ENCODE measurements at regions not wholly inside any gene's neighbourhood (a gene's known extent, or its start where the extent isn't known, plus 50 kb on each side); places are given as distances from the start of the nearest gene placed in this dataset.

DNA sequence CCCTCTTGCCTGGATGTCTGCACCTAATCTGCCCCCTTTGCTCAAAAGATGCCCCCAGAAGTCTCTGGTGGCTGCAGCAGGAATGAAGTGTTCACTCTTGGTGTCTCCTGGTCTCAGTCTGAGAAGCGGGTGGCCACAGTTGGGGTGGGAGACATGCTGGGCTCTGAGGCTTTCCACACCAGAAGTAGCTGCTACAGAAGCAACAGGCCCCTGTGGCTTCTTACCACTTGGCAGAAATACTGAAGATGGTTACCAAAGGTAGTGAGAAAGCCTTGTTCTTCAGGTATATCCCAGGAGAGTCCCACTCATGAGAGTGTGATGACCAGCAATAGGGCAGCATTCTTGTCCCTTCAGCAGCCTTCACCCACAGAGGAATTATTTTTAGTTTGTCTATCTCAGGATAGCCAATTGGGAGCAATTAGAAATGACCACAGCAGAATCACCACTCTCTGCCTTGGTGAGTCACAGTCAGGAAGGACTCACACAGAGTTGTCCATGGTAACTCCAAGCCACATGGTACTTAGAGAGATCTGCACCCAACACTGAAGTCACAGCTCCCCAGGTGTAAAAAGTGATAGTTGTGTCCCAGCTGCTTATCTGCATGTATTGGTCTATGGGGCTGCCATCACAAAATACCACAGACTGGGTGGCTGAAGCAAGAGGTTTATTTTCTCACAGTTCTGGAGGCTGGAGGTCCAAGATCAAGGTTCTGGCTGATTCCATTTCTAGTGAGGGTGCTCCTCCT lies 169.8 kb upstream of the ID2 start:
- H3K4me1 Mint-ChIP-seq (ENCODE audit: low read depth) = peaks cover 47% of the 10 kb centered on the region
- peak overlapping the region; percentile 39 for H3K27ac Mint-ChIP-seq

DNA sequence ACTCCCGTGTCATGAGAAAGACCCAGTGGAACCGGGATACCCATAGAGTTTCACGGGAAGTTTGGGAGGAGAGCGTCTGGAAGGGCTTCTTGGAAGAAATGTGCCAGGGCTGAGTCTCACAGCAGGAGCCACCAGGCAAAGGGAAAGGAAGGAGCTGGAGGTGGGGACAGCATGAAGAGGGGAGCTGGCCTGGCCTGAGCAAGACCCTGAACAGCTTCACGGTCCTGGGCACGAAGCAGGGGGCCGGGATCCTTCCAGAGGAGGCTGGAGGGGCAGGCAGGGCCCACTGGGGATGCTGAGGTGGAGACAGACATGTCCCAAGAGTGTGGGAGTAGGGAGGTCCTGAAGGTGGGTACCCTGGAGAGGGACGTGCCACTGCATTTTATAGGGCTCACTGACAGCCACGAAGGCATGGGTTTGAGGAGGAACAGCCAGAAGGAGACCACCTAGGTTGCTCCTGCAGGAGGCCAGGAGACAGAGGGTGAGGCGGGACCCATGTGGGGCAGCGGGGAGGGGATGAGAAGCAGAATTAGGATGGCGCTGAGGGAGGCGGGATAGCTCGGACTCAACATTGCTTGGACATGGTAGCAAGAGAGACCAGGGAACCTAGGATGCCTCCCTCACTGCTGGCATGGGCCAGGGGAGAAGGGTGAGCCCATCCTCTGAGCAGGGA lies 168.1 kb upstream of the ID2 start:
- H3K27ac Mint-ChIP-seq = peak overlapping the region; percentile 86
- H3K4me3 Mint-ChIP-seq = peak overlapping the region; percentile 38

More for the DNA sequence above, 169.8 kb upstream of the ID2 start:
- Mint-ChIP-seq H3K4me3 (no peak overlapping the region), H3K9me3 (peaks cover 44% of the 10 kb centered on the region), H3K27me3 (ENCODE audit: low read depth) (no peaks in the 10 kb centered on the region), H3K36me3 (ENCODE audit: low read depth) (peaks cover 29% of the 10 kb centered on the region)

GRCh38 chr2:8514274-8514662 lies 167.6 kb upstream of the ID2 start:
- H3K27ac Mint-ChIP-seq = peak overlapping the region; percentile 85
- H3K4me1 Mint-ChIP-seq (ENCODE audit: low read depth) = peaks cover 52% of the 10 kb centered on the region

More for the DNA sequence above, 168.1 kb upstream of the ID2 start:
- peaks cover 47% of the 10 kb centered on the region for H3K4me1 Mint-ChIP-seq (ENCODE audit: low read depth)
- peaks cover 36% of the 10 kb centered on the region for H3K9me3 Mint-ChIP-seq
- peaks cover 27% of the 10 kb centered on the region for H3K36me3 Mint-ChIP-seq (ENCODE audit: low read depth)
- no peaks in the 10 kb centered on the region for H3K27me3 Mint-ChIP-seq (ENCODE audit: low read depth)

GRCh38 chr2:8514796-8515758 lies 166.8 kb upstream of the ID2 start:
- H3K9me3 Mint-ChIP-seq = peaks cover 24% of the 10 kb centered on the region
- H3K4me1 Mint-ChIP-seq (ENCODE audit: low read depth) = peaks cover 55% of the 10 kb centered on the region
- H3K4me3 Mint-ChIP-seq = peak overlapping the region; percentile 56
- no peaks in the 10 kb centered on the region for H3K27me3 Mint-ChIP-seq (ENCODE audit: low read depth)
- H3K27ac Mint-ChIP-seq = peak overlapping the region; percentile 85
- H3K36me3 Mint-ChIP-seq (ENCODE audit: low read depth) = peaks cover 26% of the 10 kb centered on the region

More at GRCh38 chr2:8514274-8514662, 167.6 kb upstream of the ID2 start:
- peaks cover 27% of the 10 kb centered on the region for H3K36me3 Mint-ChIP-seq (ENCODE audit: low read depth)
- H3K27me3 Mint-ChIP-seq (ENCODE audit: low read depth) = no peaks in the 10 kb centered on the region
- H3K4me3 Mint-ChIP-seq = peak overlapping the region; percentile 56
- peaks cover 32% of the 10 kb centered on the region for H3K9me3 Mint-ChIP-seq

DNA sequence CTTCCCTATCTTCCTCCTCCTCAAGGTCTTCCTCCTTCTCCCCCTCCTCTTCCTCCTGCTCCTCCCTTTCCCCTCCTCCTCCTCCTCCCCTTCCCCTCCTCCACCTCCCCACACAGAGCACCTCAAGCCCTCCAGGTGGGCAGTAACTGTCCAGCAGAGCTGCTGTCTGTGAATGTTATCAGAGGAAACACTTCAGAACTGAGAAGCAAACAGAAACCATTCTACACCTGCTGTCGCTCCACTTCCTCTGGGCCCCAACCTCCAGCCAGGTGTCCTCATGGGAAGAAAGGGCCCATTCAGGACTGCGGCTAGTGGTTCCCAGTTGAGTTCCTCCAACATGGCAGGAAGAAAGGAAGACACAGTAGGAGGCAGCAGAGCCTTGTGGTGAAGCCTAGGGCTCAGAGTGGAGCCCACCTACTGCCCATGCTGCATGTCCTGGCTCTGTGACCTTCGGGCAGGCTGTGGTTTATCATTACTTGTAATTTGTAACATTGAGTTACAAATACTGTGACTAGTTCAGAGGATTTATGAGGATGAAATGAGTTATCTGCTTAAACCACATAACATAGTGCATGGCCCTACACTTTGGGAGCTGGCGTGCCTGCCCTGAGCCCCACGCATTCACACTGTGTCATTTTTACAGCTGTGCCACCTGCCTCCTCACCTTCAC lies 165.9 kb upstream of the ID2 start:
- Mint-ChIP-seq H3K4me1 (ENCODE audit: low read depth) (peaks cover 65% of the 10 kb centered on the region), H3K9me3 (peaks cover 27% of the 10 kb centered on the region), H3K27ac (peak overlapping the region; percentile 83), H3K27me3 (ENCODE audit: low read depth) (no peaks in the 10 kb centered on the region), H3K36me3 (ENCODE audit: low read depth) (peaks cover 29% of the 10 kb centered on the region), H3K4me3 (no peak overlapping the region)

GRCh38 chr2:8517850-8518498 lies 163.9 kb upstream of the ID2 start:
- Mint-ChIP-seq H3K4me3 (no peak overlapping the region), H3K27me3 (ENCODE audit: low read depth) (no peaks in the 10 kb centered on the region), H3K4me1 (ENCODE audit: low read depth) (peaks cover 69% of the 10 kb centered on the region), H3K36me3 (ENCODE audit: low read depth) (peaks cover 24% of the 10 kb centered on the region), H3K9me3 (peaks cover 18% of the 10 kb centered on the region), H3K27ac (no peak overlapping the region)

DNA sequence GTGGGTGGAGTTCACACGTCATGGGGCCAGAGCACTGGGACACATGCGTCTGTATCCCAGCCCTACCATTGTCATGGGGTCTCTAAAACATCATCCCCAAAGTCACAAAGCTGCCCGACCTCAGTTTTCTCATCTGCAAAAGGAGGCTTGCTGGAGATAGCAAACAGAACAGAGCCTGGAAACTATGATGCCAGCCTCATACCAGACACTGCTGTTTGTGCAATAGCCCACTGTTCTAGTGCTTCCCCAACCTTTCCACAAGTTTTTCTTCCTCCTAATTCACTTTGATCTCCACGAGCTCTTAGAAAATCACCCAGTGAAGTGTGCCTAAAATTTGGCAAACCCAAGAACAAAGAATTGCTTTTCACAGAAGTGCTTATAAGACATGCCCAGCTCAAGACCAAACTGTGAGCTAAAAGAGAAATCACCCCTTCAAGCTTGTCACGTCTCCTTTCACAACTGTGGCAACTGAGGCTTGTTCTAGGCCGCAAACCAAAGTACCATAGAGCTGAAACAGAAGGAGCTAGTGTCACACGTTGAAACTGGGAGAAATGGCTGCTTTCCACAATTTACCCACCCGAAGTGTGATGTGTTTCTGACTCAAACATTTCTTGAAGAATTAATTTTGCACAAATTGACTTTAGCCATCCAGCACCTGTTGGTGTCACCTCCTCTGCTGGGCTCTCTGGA lies 162.7 kb upstream of the ID2 start:
- Mint-ChIP-seq H3K4me3 (no peak overlapping the region), H3K27ac (peak overlapping the region; percentile 58), H3K4me1 (ENCODE audit: low read depth) (peaks cover 71% of the 10 kb centered on the region), H3K27me3 (ENCODE audit: low read depth) (no peaks in the 10 kb centered on the region), H3K36me3 (ENCODE audit: low read depth) (peaks cover 20% of the 10 kb centered on the region), H3K9me3 (peaks cover 12% of the 10 kb centered on the region)

DNA sequence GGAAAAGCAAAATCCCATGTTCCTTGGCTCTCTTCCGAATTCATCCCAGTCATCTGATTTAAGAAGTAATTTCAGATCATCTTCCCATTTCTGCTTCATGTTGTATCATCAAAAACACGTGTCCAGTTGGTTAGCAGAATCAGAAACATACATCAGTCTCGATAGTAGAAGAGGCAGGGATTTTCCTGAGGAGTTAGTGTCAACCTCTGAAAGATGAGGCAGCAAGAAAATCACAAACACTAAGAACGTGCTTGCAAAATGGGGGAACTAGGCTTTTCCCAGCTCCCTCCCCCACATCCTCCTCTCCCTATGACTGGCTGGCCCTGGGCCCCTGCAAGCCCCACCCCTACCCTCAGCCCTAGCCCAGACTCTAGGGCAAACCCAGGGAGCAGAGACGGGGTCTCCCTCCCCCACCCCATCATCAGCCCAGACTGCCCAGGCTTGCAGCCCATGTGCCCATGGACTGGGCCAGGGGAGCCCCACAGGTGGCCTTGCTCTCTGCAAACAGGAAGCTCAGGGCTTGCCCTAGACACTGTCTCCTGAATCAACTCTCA lies 161.0 kb upstream of the ID2 start:
- peak overlapping the region; percentile 73 for H3K27ac Mint-ChIP-seq
- H3K9me3 Mint-ChIP-seq = peaks cover 6% of the 10 kb centered on the region
- peaks cover 61% of the 10 kb centered on the region for H3K4me1 Mint-ChIP-seq (ENCODE audit: low read depth)
- peaks cover 17% of the 10 kb centered on the region for H3K36me3 Mint-ChIP-seq (ENCODE audit: low read depth)
- peak overlapping the region; percentile 35 for H3K4me3 Mint-ChIP-seq
- H3K27me3 Mint-ChIP-seq (ENCODE audit: low read depth) = no peaks in the 10 kb centered on the region

DNA sequence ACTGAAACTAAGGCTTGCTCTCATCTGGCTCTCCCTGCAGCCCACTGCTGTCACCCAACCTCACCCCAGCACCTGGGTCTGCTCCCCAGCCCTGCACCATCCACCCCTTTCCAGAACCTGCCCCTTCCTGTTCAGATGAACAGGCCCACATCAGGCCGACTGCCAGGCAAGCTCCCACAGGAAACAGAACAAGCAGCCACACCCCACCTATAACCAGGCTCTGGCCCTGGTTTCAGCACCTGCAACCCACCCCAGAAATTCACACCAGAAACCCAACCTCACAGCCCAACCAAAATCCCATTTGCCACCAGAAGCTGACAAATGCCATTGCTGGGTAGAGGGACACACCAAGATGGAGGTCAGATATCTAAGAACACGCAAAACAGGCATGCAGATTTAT lies 159.2 kb upstream of the ID2 start:
- peaks cover 6% of the 10 kb centered on the region for H3K9me3 Mint-ChIP-seq
- H3K27me3 Mint-ChIP-seq (ENCODE audit: low read depth) = no peaks in the 10 kb centered on the region
- peak overlapping the region; percentile 42 for H3K4me3 Mint-ChIP-seq
- H3K27ac Mint-ChIP-seq = peak overlapping the region; percentile 79
- H3K36me3 Mint-ChIP-seq (ENCODE audit: low read depth) = peaks cover 17% of the 10 kb centered on the region
- H3K4me1 Mint-ChIP-seq (ENCODE audit: low read depth) = peaks cover 62% of the 10 kb centered on the region

DNA sequence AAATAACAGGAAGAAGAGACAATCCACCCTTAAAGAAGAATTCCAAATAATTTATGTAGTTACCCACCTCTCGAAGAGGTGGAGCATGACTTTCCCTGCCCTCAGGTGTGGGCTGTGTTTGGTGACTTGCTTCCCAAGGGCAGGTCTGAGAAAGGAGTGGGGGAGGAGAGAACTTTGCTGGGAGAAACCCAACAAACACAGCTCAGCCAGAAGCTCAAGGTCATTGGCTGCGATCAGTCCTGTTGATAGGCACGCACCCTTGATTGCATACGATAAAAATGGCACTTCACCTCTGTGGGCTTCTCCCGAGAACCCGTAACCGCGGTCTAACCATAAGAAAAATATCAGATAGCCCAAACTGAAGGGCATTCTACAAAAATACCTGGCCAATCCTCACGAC lies 157.5 kb upstream of the ID2 start:
- no peaks in the 10 kb centered on the region for H3K27me3 Mint-ChIP-seq (ENCODE audit: low read depth)
- peaks cover 57% of the 10 kb centered on the region for H3K4me1 Mint-ChIP-seq (ENCODE audit: low read depth)
- H3K27ac Mint-ChIP-seq = peak overlapping the region; percentile 22
- peaks cover 6% of the 10 kb centered on the region for H3K9me3 Mint-ChIP-seq
- no peak overlapping the region for H3K4me3 Mint-ChIP-seq
- H3K36me3 Mint-ChIP-seq (ENCODE audit: low read depth) = peaks cover 17% of the 10 kb centered on the region

GRCh38 chr2:8524823-8525222 lies 157.0 kb upstream of the ID2 start:
- Mint-ChIP-seq H3K9me3 (peaks cover 8% of the 10 kb centered on the region), H3K27me3 (ENCODE audit: low read depth) (no peaks in the 10 kb centered on the region), H3K27ac (no peak overlapping the region), H3K36me3 (ENCODE audit: low read depth) (peaks cover 20% of the 10 kb centered on the region), H3K4me3 (no peak overlapping the region), H3K4me1 (ENCODE audit: low read depth) (peaks cover 56% of the 10 kb centered on the region)

DNA sequence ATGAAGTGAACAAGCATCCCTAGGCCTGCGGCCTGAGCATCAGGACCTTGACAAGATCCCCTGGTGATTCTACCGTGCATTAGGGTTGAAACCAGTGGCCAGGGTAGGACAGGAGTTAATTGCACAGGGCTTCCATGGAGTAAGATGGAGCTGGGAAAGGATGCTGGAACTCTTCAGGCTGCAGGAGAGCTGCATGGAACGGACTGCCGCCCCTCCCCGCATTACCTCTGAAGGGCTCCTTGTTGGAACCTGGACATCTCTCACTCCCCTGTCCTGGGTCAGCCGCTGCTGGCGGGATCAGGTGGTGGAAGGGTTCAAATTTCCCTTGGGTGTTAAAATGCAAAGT lies 156.6 kb upstream of the ID2 start:
- Mint-ChIP-seq H3K27ac (no peak overlapping the region), H3K9me3 (peaks cover 11% of the 10 kb centered on the region), H3K27me3 (ENCODE audit: low read depth) (no peaks in the 10 kb centered on the region), H3K36me3 (ENCODE audit: low read depth) (peaks cover 19% of the 10 kb centered on the region), H3K4me1 (ENCODE audit: low read depth) (peaks cover 52% of the 10 kb centered on the region), H3K4me3 (no peak overlapping the region)
